GM19468 (cell line): ENCODE measurements at regions not wholly inside any gene's neighbourhood (a gene's known extent, or its start where the extent isn't known, plus 50 kb on each side); places are given as distances from the start of the nearest gene placed in this dataset.

Experiments used
- ATAC-seq: cut with Tn5 transposase; IDR thresholded peaks from one replicate; pipeline ENCODE4 v1.9.1; 2021; ENCODE audit warnings: mild to moderate bottlenecking, moderate library complexity, moderate number of reproducible peaks; ENCODE audit not compliant: unreplicated experiment; ENCODE audit errors: extremely low read depth

- ATAC-seq: no peak
These were observed 198.0 kb upstream of the EEA1 start for GRCh38 chr12:93127107-93127560.

GRCh38 chr12:93127582-93128331, 198.7 kb upstream of the EEA1 start:
- ATAC-seq: no peak

- no peak for ATAC-seq
These were observed 199.2 kb upstream of the EEA1 start for GRCh38 chr12:93128332-93128707.

GRCh38 chr12:93130366-93131054, 201.4 kb upstream of the EEA1 start:
- ATAC-seq: no peak

- ATAC-seq: no peak
These were observed 204.3 kb upstream of the EEA1 start for GRCh38 chr12:93133361-93133760.

GRCh38 chr12:93134175-93134890, 205.2 kb upstream of the EEA1 start:
- ATAC-seq: no peak

GRCh38 chr12:93134893-93135285, 205.8 kb upstream of the EEA1 start:
- ATAC-seq: no peak

GRCh38 chr12:93135286-93136239, 206.5 kb upstream of the EEA1 start:
- ATAC-seq: no peak

GRCh38 chr12:93136253-93137055, 207.4 kb upstream of the EEA1 start:
- no peak for ATAC-seq

GRCh38 chr12:93137656-93138612, 208.8 kb upstream of the EEA1 start:
- peak; percentile 45 for ATAC-seq

GRCh38 chr12:93139028-93139665, 210.1 kb upstream of the EEA1 start:
- peak; percentile 65 for ATAC-seq

GRCh38 chr12:93140325-93140724, 211.2 kb upstream of the EEA1 start:
- no peak for ATAC-seq

GRCh38 chr12:93140801-93141200, 211.7 kb upstream of the EEA1 start:
- no peak for ATAC-seq

GRCh38 chr12:93142881-93143280, 213.8 kb upstream of the EEA1 start:
- no peak for ATAC-seq

GRCh38 chr12:93144109-93144508, 215.0 kb upstream of the EEA1 start:
- ATAC-seq: no peak

- ATAC-seq: no peak
These were observed 216.0 kb upstream of the EEA1 start for GRCh38 chr12:93145086-93145485.

- ATAC-seq: no peak
These were observed 217.3 kb upstream of the EEA1 start for GRCh38 chr12:93146263-93146939.
